ENCODE measurements at regions not wholly inside any gene's neighbourhood (a gene's known extent, or its start where the extent isn't known, plus 50 kb on each side); places are given as distances from the start of the nearest gene placed in this dataset.

- no peak for DNase-seq (ENCODE audit: low read depth)
These were observed 431.2 kb upstream of the FBXO33 start for GRCh38 chr14:39863441-39863840.

GRCh38 chr14:39861696-39862095, 429.5 kb upstream of the FBXO33 start:
- DNase-seq (ENCODE audit: low read depth): no peak

- DNase-seq (ENCODE audit: low read depth): no peak
These were observed 429.0 kb upstream of the FBXO33 start for GRCh38 chr14:39861229-39861600.

- no peak for DNase-seq (ENCODE audit: low read depth)
These were observed 428.5 kb upstream of the FBXO33 start for GRCh38 chr14:39860596-39861228.

- DNase-seq (ENCODE audit: low read depth): no peak
These were observed 427.1 kb upstream of the FBXO33 start for GRCh38 chr14:39859314-39859713.

GRCh38 chr14:39857376-39858055, 425.3 kb upstream of the FBXO33 start:
- no peak for DNase-seq (ENCODE audit: low read depth)

GRCh38 chr14:39853441-39853840, 421.2 kb upstream of the FBXO33 start:
- DNase-seq (ENCODE audit: low read depth): no peak

- DNase-seq (ENCODE audit: low read depth): no peak
These were observed 419.0 kb upstream of the FBXO33 start for GRCh38 chr14:39851202-39851601.

- DNase-seq (ENCODE audit: low read depth): no peak
These were observed 415.6 kb upstream of the FBXO33 start for GRCh38 chr14:39847852-39848251.

- no peak for DNase-seq (ENCODE audit: low read depth)
These were observed 415.0 kb upstream of the FBXO33 start for GRCh38 chr14:39847194-39847593.

- no peak for DNase-seq (ENCODE audit: low read depth)
These were observed 411.6 kb upstream of the FBXO33 start for GRCh38 chr14:39843881-39844280.

GRCh38 chr14:39841088-39841487, 408.9 kb upstream of the FBXO33 start:
- DNase-seq (ENCODE audit: low read depth): no peak

GRCh38 chr14:39827901-39828655, 395.8 kb upstream of the FBXO33 start:
- DNase-seq (ENCODE audit: low read depth): no peak

GRCh38 chr14:39812532-39813320, 380.5 kb upstream of the FBXO33 start:
- no peak for DNase-seq (ENCODE audit: low read depth)

GRCh38 chr14:39807271-39807670, 375.0 kb upstream of the FBXO33 start:
- DNase-seq (ENCODE audit: low read depth): no peak

- DNase-seq (ENCODE audit: low read depth): no peak
These were observed 352.2 kb upstream of the FBXO33 start for GRCh38 chr14:39784461-39784860.

- DNase-seq (ENCODE audit: low read depth): no peak
These were observed 349.2 kb upstream of the FBXO33 start for GRCh38 chr14:39781466-39781865.

GRCh38 chr14:39773387-39774126, 341.3 kb upstream of the FBXO33 start:
- DNase-seq (ENCODE audit: low read depth): no peak

- DNase-seq (ENCODE audit: low read depth): no peak
These were observed 340.4 kb upstream of the FBXO33 start for GRCh38 chr14:39772627-39773026.

- no peak for DNase-seq (ENCODE audit: low read depth)
These were observed 336.4 kb upstream of the FBXO33 start for GRCh38 chr14:39768589-39768988.

- no peak for DNase-seq (ENCODE audit: low read depth)
These were observed 334.3 kb upstream of the FBXO33 start for GRCh38 chr14:39766397-39767000.

Data from GM04503 (cell line).